Progenitor cell of endocrine pancreas (in vitro differentiated cells): ENCODE measurements at regions not wholly inside any gene's neighbourhood (a gene's known extent, or its start where the extent isn't known, plus 50 kb on each side); places are given as distances from the start of the nearest gene placed in this dataset.

Experiments
- DNase-seq: peaks from one replicate; pipeline ENCODE4 v3.0.0; 2021; ENCODE audit warnings: low spot score; ENCODE audit not compliant: unreplicated experiment
- H3K27ac Mint-ChIP-seq: 2 replicates; pipeline ENCODE4 v1.8.0; 2021; ENCODE audit warnings: mild to moderate bottlenecking, moderate library complexity, mixed read lengths
- H3K27me3 Mint-ChIP-seq: 2 replicates; pipeline ENCODE4 v1.8.0; 2021; ENCODE audit warnings: mixed read lengths
- H3K36me3 Mint-ChIP-seq: 2 replicates; pipeline ENCODE4 v1.8.0; 2022; ENCODE audit warnings: mixed read lengths; ENCODE audit not compliant: insufficient read depth
- H3K4me1 Mint-ChIP-seq: 2 replicates; pipeline ENCODE4 v1.8.0; 2021; ENCODE audit warnings: low read depth, mixed read lengths
- H3K4me3 Mint-ChIP-seq: 2 replicates; pipeline ENCODE4 v1.8.0; 2021; ENCODE audit warnings: low read depth, mild to moderate bottlenecking, moderate library complexity, mixed read lengths
- H3K9me3 Mint-ChIP-seq: 2 replicates; pipeline ENCODE4 v1.8.0; 2021; ENCODE audit warnings: low read depth, mixed read lengths
- CTCF ChIP-seq: fragments of 200-600 bp; sonication (generic); IDR thresholded peaks from one replicate; pipeline ENCODE4 v1.5.0; 2021; ENCODE audit warnings: antibody characterized with exemption, mild to moderate bottlenecking; ENCODE audit not compliant: unreplicated experiment

- H3K9me3 Mint-ChIP-seq, result no peaks in the 10 kb centered on the region
- DNase-seq, result no peak
- H3K27me3 Mint-ChIP-seq, result no peaks in the 10 kb centered on the region
- no peak overlapping the region for H3K27ac Mint-ChIP-seq
- peaks cover 3% of the 10 kb centered on the region for H3K4me1 Mint-ChIP-seq
- H3K4me3 Mint-ChIP-seq, result no peak overlapping the region
- no peak for TF ChIP-seq CTCF
- H3K36me3 Mint-ChIP-seq, result no peaks in the 10 kb centered on the region
Measured at GRCh38 chr12:71060426-71060825, 97.4 kb downstream of the TSPAN8 start.

GRCh38 chr12:71057330-71057729 lies 100.5 kb downstream of the TSPAN8 start:
- Mint-ChIP-seq H3K27me3 (no peaks in the 10 kb centered on the region), H3K36me3 (no peaks in the 10 kb centered on the region), H3K27ac (no peak overlapping the region), H3K4me1 (no peaks in the 10 kb centered on the region), H3K9me3 (no peaks in the 10 kb centered on the region), H3K4me3 (no peak overlapping the region)
- TF ChIP-seq CTCF, result no peak
- DNase-seq, result no peak

DNA sequence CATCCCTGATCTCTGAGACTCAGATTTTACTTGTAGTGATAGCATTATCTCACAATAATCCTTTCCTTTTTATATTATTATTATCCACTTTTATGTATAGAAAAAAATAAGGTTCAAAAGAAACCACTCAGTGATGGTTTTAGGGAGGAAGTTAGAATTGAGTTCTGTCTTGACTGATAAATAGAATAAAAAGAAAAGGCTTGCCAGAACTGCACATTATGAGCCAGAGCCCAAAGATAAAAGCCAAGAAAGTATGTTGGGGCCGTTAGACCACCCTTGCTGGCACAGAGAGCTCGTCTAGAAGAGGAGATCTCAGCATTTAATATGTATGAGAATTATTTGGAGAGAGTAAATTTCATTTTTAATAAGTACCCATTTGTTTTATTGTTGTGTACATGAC lies 103.2 kb downstream of the TSPAN8 start:
- no peak for TF ChIP-seq CTCF

GRCh38 chr12:71046215-71046614 lies 111.6 kb downstream of the TSPAN8 start:
- no peak for DNase-seq
- Mint-ChIP-seq H3K36me3 (no peaks in the 10 kb centered on the region), H3K4me3 (no peak overlapping the region), H3K27me3 (no peaks in the 10 kb centered on the region), H3K9me3 (peaks cover 4% of the 10 kb centered on the region), H3K4me1 (no peaks in the 10 kb centered on the region), H3K27ac (no peak overlapping the region)
- no peak for TF ChIP-seq CTCF

More for the DNA sequence above, 103.2 kb downstream of the TSPAN8 start:
- H3K36me3 Mint-ChIP-seq, result no peaks in the 10 kb centered on the region
- H3K9me3 Mint-ChIP-seq, result peaks cover 4% of the 10 kb centered on the region
- DNase-seq, result no peak
- H3K27ac Mint-ChIP-seq, result no peak overlapping the region
- no peaks in the 10 kb centered on the region for H3K4me1 Mint-ChIP-seq
- no peak overlapping the region for H3K4me3 Mint-ChIP-seq
- H3K27me3 Mint-ChIP-seq, result no peaks in the 10 kb centered on the region

DNA sequence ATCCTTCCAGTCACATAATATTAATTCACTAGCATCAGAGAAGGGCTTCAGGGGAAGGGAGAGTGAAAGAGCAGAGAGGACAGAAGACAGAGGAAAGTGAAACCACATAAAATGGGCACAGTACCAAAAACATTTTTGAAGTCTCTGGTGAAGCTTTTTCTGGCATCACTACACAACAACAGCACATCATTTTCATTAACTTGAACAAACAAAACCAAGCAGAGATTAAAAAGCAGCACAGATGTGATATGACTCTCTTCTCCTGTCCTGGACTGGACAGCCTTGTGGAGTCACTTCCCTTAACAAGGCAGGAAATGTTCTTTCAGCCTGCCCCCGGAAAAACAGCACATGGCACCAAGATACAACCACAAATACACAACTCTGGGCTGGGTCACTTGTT lies 112.0 kb downstream of the TSPAN8 start:
- no peaks in the 10 kb centered on the region for H3K4me1 Mint-ChIP-seq
- H3K36me3 Mint-ChIP-seq, result no peaks in the 10 kb centered on the region
- H3K27ac Mint-ChIP-seq, result no peak overlapping the region
- H3K27me3 Mint-ChIP-seq, result no peaks in the 10 kb centered on the region
- no peak for DNase-seq
- TF ChIP-seq CTCF, result no peak
- no peak overlapping the region for H3K4me3 Mint-ChIP-seq
- peaks cover 4% of the 10 kb centered on the region for H3K9me3 Mint-ChIP-seq
